Liver (tissue), 3 donors: ENCODE measurements at regions not wholly inside any gene's neighbourhood (a gene's known extent, or its start where the extent isn't known, plus 50 kb on each side); places are given as distances from the start of the nearest gene placed in this dataset.

ENCODE experiments used
- FOXA1 ChIP-seq: IDR thresholded peaks from 2 replicates; pipeline ENCODE4 v1.6.1; 2016; ENCODE audit warnings: antibody characterized with exemption
- GABPA ChIP-seq, 2 donors: IDR thresholded peaks in 1 of 2; conservative IDR thresholded peaks in 1 of 2; 2 replicates each; pipeline ENCODE4 v1.6.1; 2016; ENCODE audit warnings: antibody characterized with exemption in 2 of 2, mild to moderate bottlenecking in 1 of 2, moderate library complexity in 1 of 2
- HNF4G ChIP-seq: IDR thresholded peaks from 2 replicates; pipeline ENCODE4 v1.6.1; 2016; ENCODE audit warnings: antibody characterized with exemption
- RAD21 ChIP-seq, 2 donors: IDR thresholded peaks; 2 replicates each; pipeline ENCODE4 v1.6.1; 2016; ENCODE audit warnings: antibody characterized with exemption in 2 of 2, mild to moderate bottlenecking in 2 of 2
- TAF1 ChIP-seq: conservative IDR thresholded peaks from 2 replicates; pipeline ENCODE4 v1.6.1; 2016; ENCODE audit warnings: antibody characterized with exemption, mild to moderate bottlenecking
- TF ChIP-seq, protein P1 (sequence below): IDR thresholded peaks from 2 replicates; pipeline ENCODE4 v1.6.1; 2016; ENCODE audit warnings: antibody characterized with exemption, mild to moderate bottlenecking
- TF ChIP-seq, protein P2 (sequence below): IDR thresholded peaks from 2 replicates; pipeline ENCODE4 v1.6.1; 2016; ENCODE audit warnings: antibody characterized with exemption
- TF ChIP-seq, protein P3 (sequence below): fragments of 150-350 bp; IDR thresholded peaks from 2 replicates; pipeline ENCODE4 v1.5.1; 2017; ENCODE audit warnings: improper control_type of control experiment, low read depth, low read length; ENCODE audit not compliant: missing input control
- TF ChIP-seq, protein P4 (sequence below): IDR thresholded peaks from 2 replicates; pipeline ENCODE4 v1.6.1; 2016; ENCODE audit warnings: antibody characterized with exemption
- TF ChIP-seq, protein P5 (sequence below): IDR thresholded peaks from 2 replicates; pipeline ENCODE4 v1.6.1; 2016; ENCODE audit warnings: antibody characterized with exemption
- donor health status: healthy.
- donor health status: healthy.

DNA sequence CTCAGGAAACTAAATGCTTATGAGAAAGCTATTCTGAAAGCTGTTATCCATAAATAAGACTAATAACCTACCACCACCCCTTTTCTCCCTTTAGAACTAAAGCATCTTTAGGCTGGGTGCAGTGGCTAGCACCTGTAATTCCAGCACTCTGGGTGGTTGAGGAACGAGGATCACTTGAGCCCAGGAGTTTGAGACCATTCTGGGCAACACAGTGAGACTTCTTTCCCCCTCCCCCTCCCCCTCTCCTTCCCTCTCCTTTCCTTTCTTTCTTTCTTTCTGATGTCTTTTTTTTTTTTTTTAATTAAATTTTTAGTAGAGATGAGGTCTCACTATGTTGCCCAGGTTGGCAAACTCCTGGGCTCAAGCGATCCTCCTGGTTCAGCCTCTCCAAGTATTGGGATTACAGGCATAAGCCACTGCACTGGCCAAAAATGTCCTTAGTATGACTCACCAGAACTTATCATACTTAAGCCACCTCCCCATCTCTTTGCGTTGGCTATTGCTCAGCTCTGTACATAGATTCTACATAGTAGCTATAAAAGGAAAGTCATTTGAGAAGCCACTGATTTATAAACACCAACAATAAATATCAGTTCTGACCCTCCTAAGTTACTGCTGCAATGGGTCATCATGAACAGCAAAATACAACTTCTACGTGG is 54.8 kb upstream of the SPDEF start:
- TF ChIP-seq, protein P1, sequence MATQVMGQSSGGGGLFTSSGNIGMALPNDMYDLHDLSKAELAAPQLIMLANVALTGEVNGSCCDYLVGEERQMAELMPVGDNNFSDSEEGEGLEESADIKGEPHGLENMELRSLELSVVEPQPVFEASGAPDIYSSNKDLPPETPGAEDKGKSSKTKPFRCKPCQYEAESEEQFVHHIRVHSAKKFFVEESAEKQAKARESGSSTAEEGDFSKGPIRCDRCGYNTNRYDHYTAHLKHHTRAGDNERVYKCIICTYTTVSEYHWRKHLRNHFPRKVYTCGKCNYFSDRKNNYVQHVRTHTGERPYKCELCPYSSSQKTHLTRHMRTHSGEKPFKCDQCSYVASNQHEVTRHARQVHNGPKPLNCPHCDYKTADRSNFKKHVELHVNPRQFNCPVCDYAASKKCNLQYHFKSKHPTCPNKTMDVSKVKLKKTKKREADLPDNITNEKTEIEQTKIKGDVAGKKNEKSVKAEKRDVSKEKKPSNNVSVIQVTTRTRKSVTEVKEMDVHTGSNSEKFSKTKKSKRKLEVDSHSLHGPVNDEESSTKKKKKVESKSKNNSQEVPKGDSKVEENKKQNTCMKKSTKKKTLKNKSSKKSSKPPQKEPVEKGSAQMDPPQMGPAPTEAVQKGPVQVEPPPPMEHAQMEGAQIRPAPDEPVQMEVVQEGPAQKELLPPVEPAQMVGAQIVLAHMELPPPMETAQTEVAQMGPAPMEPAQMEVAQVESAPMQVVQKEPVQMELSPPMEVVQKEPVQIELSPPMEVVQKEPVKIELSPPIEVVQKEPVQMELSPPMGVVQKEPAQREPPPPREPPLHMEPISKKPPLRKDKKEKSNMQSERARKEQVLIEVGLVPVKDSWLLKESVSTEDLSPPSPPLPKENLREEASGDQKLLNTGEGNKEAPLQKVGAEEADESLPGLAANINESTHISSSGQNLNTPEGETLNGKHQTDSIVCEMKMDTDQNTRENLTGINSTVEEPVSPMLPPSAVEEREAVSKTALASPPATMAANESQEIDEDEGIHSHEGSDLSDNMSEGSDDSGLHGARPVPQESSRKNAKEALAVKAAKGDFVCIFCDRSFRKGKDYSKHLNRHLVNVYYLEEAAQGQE = no peak
- TF ChIP-seq, protein P2, sequence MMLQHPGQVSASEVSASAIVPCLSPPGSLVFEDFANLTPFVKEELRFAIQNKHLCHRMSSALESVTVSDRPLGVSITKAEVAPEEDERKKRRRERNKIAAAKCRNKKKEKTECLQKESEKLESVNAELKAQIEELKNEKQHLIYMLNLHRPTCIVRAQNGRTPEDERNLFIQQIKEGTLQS = no peak
- TF ChIP-seq GABPA (IDR thresholded peaks at IDR 0.05 in 1 of 2, conservative IDR thresholded peaks at IDR 0.05 in 1 of 2) = no peak
- TF ChIP-seq, protein P3, sequence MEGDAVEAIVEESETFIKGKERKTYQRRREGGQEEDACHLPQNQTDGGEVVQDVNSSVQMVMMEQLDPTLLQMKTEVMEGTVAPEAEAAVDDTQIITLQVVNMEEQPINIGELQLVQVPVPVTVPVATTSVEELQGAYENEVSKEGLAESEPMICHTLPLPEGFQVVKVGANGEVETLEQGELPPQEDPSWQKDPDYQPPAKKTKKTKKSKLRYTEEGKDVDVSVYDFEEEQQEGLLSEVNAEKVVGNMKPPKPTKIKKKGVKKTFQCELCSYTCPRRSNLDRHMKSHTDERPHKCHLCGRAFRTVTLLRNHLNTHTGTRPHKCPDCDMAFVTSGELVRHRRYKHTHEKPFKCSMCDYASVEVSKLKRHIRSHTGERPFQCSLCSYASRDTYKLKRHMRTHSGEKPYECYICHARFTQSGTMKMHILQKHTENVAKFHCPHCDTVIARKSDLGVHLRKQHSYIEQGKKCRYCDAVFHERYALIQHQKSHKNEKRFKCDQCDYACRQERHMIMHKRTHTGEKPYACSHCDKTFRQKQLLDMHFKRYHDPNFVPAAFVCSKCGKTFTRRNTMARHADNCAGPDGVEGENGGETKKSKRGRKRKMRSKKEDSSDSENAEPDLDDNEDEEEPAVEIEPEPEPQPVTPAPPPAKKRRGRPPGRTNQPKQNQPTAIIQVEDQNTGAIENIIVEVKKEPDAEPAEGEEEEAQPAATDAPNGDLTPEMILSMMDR = no peak
- TF ChIP-seq, protein P4, sequence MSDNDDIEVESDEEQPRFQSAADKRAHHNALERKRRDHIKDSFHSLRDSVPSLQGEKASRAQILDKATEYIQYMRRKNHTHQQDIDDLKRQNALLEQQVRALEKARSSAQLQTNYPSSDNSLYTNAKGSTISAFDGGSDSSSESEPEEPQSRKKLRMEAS = no peak
- no peak for TF ChIP-seq TAF1
- TF ChIP-seq HNF4G = no peak
- TF ChIP-seq FOXA1 = no peak
- TF ChIP-seq, protein P5, sequence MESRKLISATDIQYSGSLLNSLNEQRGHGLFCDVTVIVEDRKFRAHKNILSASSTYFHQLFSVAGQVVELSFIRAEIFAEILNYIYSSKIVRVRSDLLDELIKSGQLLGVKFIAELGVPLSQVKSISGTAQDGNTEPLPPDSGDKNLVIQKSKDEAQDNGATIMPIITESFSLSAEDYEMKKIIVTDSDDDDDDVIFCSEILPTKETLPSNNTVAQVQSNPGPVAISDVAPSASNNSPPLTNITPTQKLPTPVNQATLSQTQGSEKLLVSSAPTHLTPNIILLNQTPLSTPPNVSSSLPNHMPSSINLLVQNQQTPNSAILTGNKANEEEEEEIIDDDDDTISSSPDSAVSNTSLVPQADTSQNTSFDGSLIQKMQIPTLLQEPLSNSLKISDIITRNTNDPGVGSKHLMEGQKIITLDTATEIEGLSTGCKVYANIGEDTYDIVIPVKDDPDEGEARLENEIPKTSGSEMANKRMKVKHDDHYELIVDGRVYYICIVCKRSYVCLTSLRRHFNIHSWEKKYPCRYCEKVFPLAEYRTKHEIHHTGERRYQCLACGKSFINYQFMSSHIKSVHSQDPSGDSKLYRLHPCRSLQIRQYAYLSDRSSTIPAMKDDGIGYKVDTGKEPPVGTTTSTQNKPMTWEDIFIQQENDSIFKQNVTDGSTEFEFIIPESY = no peak
- no peak for TF ChIP-seq RAD21 (IDR thresholded peaks at IDR 0.05)
